ENCODE measurements at regions not wholly inside any gene's neighbourhood (a gene's known extent, or its start where the extent isn't known, plus 50 kb on each side); places are given as distances from the start of the nearest gene placed in this dataset.

- Histone ChIP-seq H3K36me3 (ENCODE audit: control insufficient read depth in 4 of 4, insufficient read depth in 4 of 4, low read length in 3 of 4) (no peaks in the 10 kb centered on the region), H3K4me3 (ENCODE audit: control insufficient read depth in 1 of 7, extremely low read depth in 1 of 7, insufficient read depth in 4 of 7, low read depth in 2 of 7, low read length in 6 of 7) (no peak overlapping the region), H3K9me3 (ENCODE audit: control extremely low read depth in 1 of 5, control insufficient read depth in 4 of 5, insufficient read depth in 2 of 5, low read depth in 1 of 5, low read length in 4 of 5) (no peaks in the 10 kb centered on the region), H3K27ac (ENCODE audit: insufficient read depth in 1 of 2, low read depth in 1 of 2, low read length in 2 of 2, poor library complexity in 1 of 2, severe bottlenecking in 2 of 2) (no peak overlapping the region), H3K27me3 (replicated peaks in 2 of 5; ENCODE audit: control insufficient read depth in 4 of 5, insufficient read depth in 5 of 5, low read length in 4 of 5) (no peaks in the 10 kb centered on the region), H3K4me1 (ENCODE audit: control extremely low read depth in 1 of 4, control insufficient read depth in 4 of 4, insufficient read depth in 4 of 4, low read length in 3 of 4) (no peaks in the 10 kb centered on the region)
- 80% methylated on average over 1 of the region's 3 CpGs for WGBS (ENCODE audit: insufficient coverage)
- CTCF ChIA-PET: no interaction called here
- no peak for DNase-seq
- POLR2A ChIA-PET: no interaction called here
Measured at GRCh38 chr3:77887611-77888010, 847.7 kb downstream of the ROBO2 start.

GRCh38 chr3:77889616-77890015 lies 849.7 kb downstream of the ROBO2 start:
- no CpG with 5 or more reads among the region's 3 CpGs for WGBS (ENCODE audit: insufficient coverage)
- no peaks in the 10 kb centered on the region for H3K4me1 ChIP-seq (ENCODE audit: control extremely low read depth in 1 of 4, control insufficient read depth in 4 of 4, insufficient read depth in 4 of 4, low read length in 3 of 4)
- no peak overlapping the region for H3K27ac ChIP-seq (ENCODE audit: insufficient read depth in 1 of 2, low read depth in 1 of 2, low read length in 2 of 2, poor library complexity in 1 of 2, severe bottlenecking in 2 of 2)
- H3K27me3 ChIP-seq (replicated peaks in 2 of 5; ENCODE audit: control insufficient read depth in 4 of 5, insufficient read depth in 5 of 5, low read length in 4 of 5): no peaks in the 10 kb centered on the region
- no peaks in the 10 kb centered on the region for H3K9me3 ChIP-seq (ENCODE audit: control extremely low read depth in 1 of 5, control insufficient read depth in 4 of 5, insufficient read depth in 2 of 5, low read depth in 1 of 5, low read length in 4 of 5)
- CTCF ChIA-PET: no interaction called here
- no peaks in the 10 kb centered on the region for H3K36me3 ChIP-seq (ENCODE audit: control insufficient read depth in 4 of 4, insufficient read depth in 4 of 4, low read length in 3 of 4)
- POLR2A ChIA-PET: no interaction called here
- no peak overlapping the region for H3K4me3 ChIP-seq (ENCODE audit: control insufficient read depth in 1 of 7, extremely low read depth in 1 of 7, insufficient read depth in 4 of 7, low read depth in 2 of 7, low read length in 6 of 7)
- no peak for DNase-seq

GRCh38 chr3:77898621-77899020 lies 858.7 kb downstream of the ROBO2 start:
- ChIA-PET CTCF (no interaction called here), POLR2A (no interaction called here)
- H3K4me1 ChIP-seq (ENCODE audit: control extremely low read depth in 1 of 4, control insufficient read depth in 4 of 4, insufficient read depth in 4 of 4, low read length in 3 of 4): no peaks in the 10 kb centered on the region
- no peaks in the 10 kb centered on the region for H3K36me3 ChIP-seq (ENCODE audit: control insufficient read depth in 4 of 4, insufficient read depth in 4 of 4, low read length in 3 of 4)
- DNase-seq: no peak
- H3K4me3 ChIP-seq (ENCODE audit: control insufficient read depth in 1 of 7, extremely low read depth in 1 of 7, insufficient read depth in 4 of 7, low read depth in 2 of 7, low read length in 6 of 7): no peak overlapping the region
- no peaks in the 10 kb centered on the region for H3K9me3 ChIP-seq (ENCODE audit: control extremely low read depth in 1 of 5, control insufficient read depth in 4 of 5, insufficient read depth in 2 of 5, low read depth in 1 of 5, low read length in 4 of 5)
- H3K27ac ChIP-seq (ENCODE audit: insufficient read depth in 1 of 2, low read depth in 1 of 2, low read length in 2 of 2, poor library complexity in 1 of 2, severe bottlenecking in 2 of 2): no peak overlapping the region
- no CpG with 5 or more reads among the region's 1 CpG for WGBS (ENCODE audit: insufficient coverage)
- H3K27me3 ChIP-seq (replicated peaks in 2 of 5; ENCODE audit: control insufficient read depth in 4 of 5, insufficient read depth in 5 of 5, low read length in 4 of 5): no peaks in the 10 kb centered on the region

- Histone ChIP-seq H3K27me3 (replicated peaks in 2 of 5; ENCODE audit: control insufficient read depth in 4 of 5, insufficient read depth in 5 of 5, low read length in 4 of 5) (peaks cover 0 to 2% (median 0%) of the 10 kb centered on the region in 5 experiments), H3K9me3 (ENCODE audit: control extremely low read depth in 1 of 5, control insufficient read depth in 4 of 5, insufficient read depth in 2 of 5, low read depth in 1 of 5, low read length in 4 of 5) (no peaks in the 10 kb centered on the region), H3K4me1 (ENCODE audit: control extremely low read depth in 1 of 4, control insufficient read depth in 4 of 4, insufficient read depth in 4 of 4, low read length in 3 of 4) (no peaks in the 10 kb centered on the region), H3K4me3 (ENCODE audit: control insufficient read depth in 1 of 7, extremely low read depth in 1 of 7, insufficient read depth in 4 of 7, low read depth in 2 of 7, low read length in 6 of 7) (no peak overlapping the region), H3K27ac (ENCODE audit: insufficient read depth in 1 of 2, low read depth in 1 of 2, low read length in 2 of 2, poor library complexity in 1 of 2, severe bottlenecking in 2 of 2) (no peak overlapping the region), H3K36me3 (ENCODE audit: control insufficient read depth in 4 of 4, insufficient read depth in 4 of 4, low read length in 3 of 4) (no peaks in the 10 kb centered on the region)
- WGBS (ENCODE audit: insufficient coverage): 67% methylated on average over 1 of the region's 1 CpG
- no peak for DNase-seq
- POLR2A ChIA-PET: no interaction called here
- CTCF ChIA-PET: no interaction called here
Measured at GRCh38 chr3:77902675-77903074, 862.8 kb downstream of the ROBO2 start.

GRCh38 chr3:77906102-77906709 lies 866.3 kb downstream of the ROBO2 start:
- DNase-seq: no peak
- no peak overlapping the region for H3K27ac ChIP-seq (ENCODE audit: insufficient read depth in 1 of 2, low read depth in 1 of 2, low read length in 2 of 2, poor library complexity in 1 of 2, severe bottlenecking in 2 of 2)
- no peak overlapping the region for H3K4me3 ChIP-seq (ENCODE audit: control insufficient read depth in 1 of 7, extremely low read depth in 1 of 7, insufficient read depth in 4 of 7, low read depth in 2 of 7, low read length in 6 of 7)
- ChIA-PET POLR2A (no interaction called here), CTCF (no interaction called here)
- H3K4me1 ChIP-seq (ENCODE audit: control extremely low read depth in 1 of 4, control insufficient read depth in 4 of 4, insufficient read depth in 4 of 4, low read length in 3 of 4): no peaks in the 10 kb centered on the region
- peaks cover 0 to 2% (median 0%) of the 10 kb centered on the region in 5 experiments for H3K27me3 ChIP-seq (replicated peaks in 2 of 5; ENCODE audit: control insufficient read depth in 4 of 5, insufficient read depth in 5 of 5, low read length in 4 of 5)
- no peaks in the 10 kb centered on the region for H3K9me3 ChIP-seq (ENCODE audit: control extremely low read depth in 1 of 5, control insufficient read depth in 4 of 5, insufficient read depth in 2 of 5, low read depth in 1 of 5, low read length in 4 of 5)
- WGBS (ENCODE audit: insufficient coverage): 100% methylated on average over 1 of the region's 3 CpGs
- H3K36me3 ChIP-seq (ENCODE audit: control insufficient read depth in 4 of 4, insufficient read depth in 4 of 4, low read length in 3 of 4): no peaks in the 10 kb centered on the region

- 71% methylated on average over 2 of the region's 3 CpGs for WGBS (ENCODE audit: insufficient coverage)
- ChIA-PET CTCF (no interaction called here), POLR2A (no interaction called here)
- H3K4me1 ChIP-seq (ENCODE audit: control extremely low read depth in 1 of 4, control insufficient read depth in 4 of 4, insufficient read depth in 4 of 4, low read length in 3 of 4): no peaks in the 10 kb centered on the region
- no peaks in the 10 kb centered on the region for H3K27me3 ChIP-seq (replicated peaks in 2 of 5; ENCODE audit: control insufficient read depth in 4 of 5, insufficient read depth in 5 of 5, low read length in 4 of 5)
- H3K36me3 ChIP-seq (ENCODE audit: control insufficient read depth in 4 of 4, insufficient read depth in 4 of 4, low read length in 3 of 4): no peaks in the 10 kb centered on the region
- DNase-seq: no peak
- no peak overlapping the region for H3K4me3 ChIP-seq (ENCODE audit: control insufficient read depth in 1 of 7, extremely low read depth in 1 of 7, insufficient read depth in 4 of 7, low read depth in 2 of 7, low read length in 6 of 7)
- H3K27ac ChIP-seq (ENCODE audit: insufficient read depth in 1 of 2, low read depth in 1 of 2, low read length in 2 of 2, poor library complexity in 1 of 2, severe bottlenecking in 2 of 2): no peak overlapping the region
- no peaks in the 10 kb centered on the region for H3K9me3 ChIP-seq (ENCODE audit: control extremely low read depth in 1 of 5, control insufficient read depth in 4 of 5, insufficient read depth in 2 of 5, low read depth in 1 of 5, low read length in 4 of 5)
Measured at GRCh38 chr3:77913524-77914174, 873.8 kb downstream of the ROBO2 start.

GRCh38 chr3:77915336-77915735 lies 875.4 kb downstream of the ROBO2 start:
- H3K36me3 ChIP-seq (ENCODE audit: control insufficient read depth in 4 of 4, insufficient read depth in 4 of 4, low read length in 3 of 4): no peaks in the 10 kb centered on the region
- no peaks in the 10 kb centered on the region for H3K4me1 ChIP-seq (ENCODE audit: control extremely low read depth in 1 of 4, control insufficient read depth in 4 of 4, insufficient read depth in 4 of 4, low read length in 3 of 4)
- no peak overlapping the region for H3K27ac ChIP-seq (ENCODE audit: insufficient read depth in 1 of 2, low read depth in 1 of 2, low read length in 2 of 2, poor library complexity in 1 of 2, severe bottlenecking in 2 of 2)
- no peak overlapping the region for H3K4me3 ChIP-seq (ENCODE audit: control insufficient read depth in 1 of 7, extremely low read depth in 1 of 7, insufficient read depth in 4 of 7, low read depth in 2 of 7, low read length in 6 of 7)
- 100% methylated on average over 2 of the region's 2 CpGs for WGBS (ENCODE audit: insufficient coverage)
- ChIA-PET POLR2A (no interaction called here), CTCF (no interaction called here)
- DNase-seq: no peak
- peaks cover 0 to 3% (median 0%) of the 10 kb centered on the region in 5 experiments for H3K9me3 ChIP-seq (ENCODE audit: control extremely low read depth in 1 of 5, control insufficient read depth in 4 of 5, insufficient read depth in 2 of 5, low read depth in 1 of 5, low read length in 4 of 5)
- H3K27me3 ChIP-seq (replicated peaks in 2 of 5; ENCODE audit: control insufficient read depth in 4 of 5, insufficient read depth in 5 of 5, low read length in 4 of 5): no peaks in the 10 kb centered on the region

Data from common myeloid progenitor, CD34-positive (primary cell).